ENCODE measurements at regions not wholly inside any gene's neighbourhood (a gene's known extent, or its start where the extent isn't known, plus 50 kb on each side); places are given as distances from the start of the nearest gene placed in this dataset.

DNA sequence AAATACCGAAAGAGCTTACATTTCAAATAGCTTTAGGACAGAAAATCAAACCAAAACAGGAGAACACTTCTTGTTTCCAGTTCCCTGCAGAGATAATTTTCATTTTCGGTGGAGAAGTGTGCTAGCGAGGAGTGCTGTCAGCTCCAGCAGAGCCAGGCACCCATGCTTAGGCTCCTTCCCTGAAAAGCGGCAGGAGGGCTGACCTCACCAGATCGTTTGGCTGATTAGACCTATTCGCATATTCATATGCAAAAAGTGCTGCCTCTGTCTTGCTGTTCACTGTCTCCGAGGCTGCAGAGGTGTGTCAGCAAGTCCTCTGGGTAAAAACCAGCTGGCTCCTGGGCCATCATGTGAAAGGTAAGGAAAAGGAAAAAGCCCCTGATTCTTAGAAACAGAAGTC lies 225.8 kb upstream of the COPS8 start:
- DNase-seq, result no peak

DNA sequence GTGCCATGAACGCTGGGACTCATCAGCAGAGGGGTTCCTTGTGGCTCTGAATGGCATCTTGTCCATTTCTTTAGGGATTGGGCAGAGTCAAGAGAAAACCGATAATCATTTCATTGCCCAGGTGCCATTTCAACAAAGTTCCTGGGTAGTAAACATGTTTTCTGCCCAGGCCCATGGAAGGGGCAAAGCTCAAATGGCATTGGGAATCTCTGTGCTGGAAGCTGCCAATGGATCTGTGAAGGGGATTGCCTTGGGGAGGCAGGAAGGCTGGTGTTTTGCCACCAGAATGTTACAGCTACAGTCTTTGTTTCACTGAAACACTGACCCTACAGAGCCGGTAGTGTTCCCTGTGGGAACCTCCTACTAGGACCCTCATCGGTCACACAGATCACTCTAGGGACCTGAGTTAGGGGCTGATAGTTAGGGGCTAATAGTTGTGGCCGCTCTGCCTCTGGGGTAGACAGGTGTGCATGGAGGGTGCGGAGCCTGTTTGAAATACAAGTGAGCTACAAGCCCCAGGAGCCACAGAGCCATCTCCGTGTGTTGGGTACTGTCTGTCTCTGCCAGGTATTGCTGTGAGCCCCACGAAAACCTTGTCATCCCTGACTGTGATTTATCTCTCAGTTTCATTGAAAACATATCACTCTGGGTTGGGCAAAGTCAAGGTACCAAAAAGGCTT lies 224.4 kb upstream of the COPS8 start:
- DNase-seq, result no peak

DNA sequence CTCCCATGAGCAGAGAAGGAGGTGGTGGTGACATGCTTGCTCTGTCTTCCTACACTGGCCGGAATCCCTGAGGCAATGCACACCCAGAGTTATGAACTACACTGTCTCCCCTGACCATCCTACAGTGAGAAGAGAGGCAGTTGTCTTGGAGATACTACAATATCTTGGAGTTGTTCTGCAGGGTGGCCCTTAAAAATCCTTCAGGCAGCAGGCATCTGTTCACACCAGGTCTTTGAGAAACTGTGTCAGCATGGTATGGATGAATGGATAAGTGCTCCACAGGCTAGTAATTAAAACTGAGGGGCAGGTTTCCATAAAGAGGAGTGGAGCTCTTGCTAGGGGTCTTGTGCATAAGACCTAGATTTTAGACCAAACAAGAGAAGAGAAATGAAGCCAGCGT lies 223.7 kb upstream of the COPS8 start:
- no peak for DNase-seq

DNA sequence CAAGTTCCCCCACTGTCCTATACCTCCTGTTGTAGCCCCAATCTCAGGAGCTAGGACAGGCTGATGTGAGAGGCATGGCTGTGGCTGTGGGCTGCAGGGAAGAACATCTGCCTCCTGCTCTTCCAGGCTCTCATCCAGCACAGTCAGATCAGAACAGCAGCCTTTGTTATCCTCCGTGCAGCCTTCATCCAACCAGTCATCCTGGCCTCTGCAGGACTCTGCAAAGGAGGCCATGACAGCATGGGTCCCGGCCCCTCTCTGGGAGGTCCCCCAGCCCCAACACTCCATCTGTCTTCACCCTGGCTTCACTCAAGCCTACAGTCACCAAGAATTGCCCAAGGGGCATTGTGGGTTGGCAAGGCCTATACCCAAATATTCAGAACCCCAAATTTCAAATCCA lies 223.2 kb upstream of the COPS8 start:
- no peak for DNase-seq

DNA sequence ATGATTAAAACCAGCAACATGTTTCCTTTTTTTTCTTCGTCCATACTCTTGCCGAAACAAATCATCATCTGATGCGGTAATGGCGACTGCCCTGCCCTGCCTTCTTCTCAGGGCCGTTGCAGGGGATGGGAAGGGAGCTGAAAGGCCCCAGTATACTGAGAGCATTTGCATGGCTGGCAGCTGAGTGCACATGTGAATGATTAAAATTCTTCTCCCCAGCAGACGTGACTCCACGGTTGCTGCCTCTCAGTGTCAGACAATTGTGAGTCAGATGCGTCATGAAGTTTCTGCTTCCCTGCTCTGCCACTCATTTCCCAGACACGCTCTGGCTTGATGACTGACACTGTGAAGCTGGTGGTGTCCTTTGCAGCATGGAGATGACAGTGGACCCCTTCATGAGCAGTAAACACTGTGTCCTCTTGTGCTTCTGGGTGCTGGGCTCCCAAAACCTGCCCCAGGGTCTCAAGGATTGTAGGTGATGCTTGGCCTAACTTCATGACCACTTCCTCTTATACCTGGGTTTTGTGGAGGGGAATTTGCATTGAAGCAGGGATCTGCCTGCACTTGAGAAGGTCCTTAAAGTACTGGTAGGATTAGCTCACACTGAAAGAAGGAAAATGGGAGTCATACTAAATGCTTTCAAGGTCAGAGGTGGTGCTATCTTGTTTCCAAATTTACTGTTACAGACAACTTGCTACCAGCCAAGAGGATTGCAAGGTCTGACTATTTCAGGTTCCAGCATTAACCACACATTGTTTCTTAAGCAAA lies 222.5 kb upstream of the COPS8 start:
- DNase-seq, result no peak

DNA sequence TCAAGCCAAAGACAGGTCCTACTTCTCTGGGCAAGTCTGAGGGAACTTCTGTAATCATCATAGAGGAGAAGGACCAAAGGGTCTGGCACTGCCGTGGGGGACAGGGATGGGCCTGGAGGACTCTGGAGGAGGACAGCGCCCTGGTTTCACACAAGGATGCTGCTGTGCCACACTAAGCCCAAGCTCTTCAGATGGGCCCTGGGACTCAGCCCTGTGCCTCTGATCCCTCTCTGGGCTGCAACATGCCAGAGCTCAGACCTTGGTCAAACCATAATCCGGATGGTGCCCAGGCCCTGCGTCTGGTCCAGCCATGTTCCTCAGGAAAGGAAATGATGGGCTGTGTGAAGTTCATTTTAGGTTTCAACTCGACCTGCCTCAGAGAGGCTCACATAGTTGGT lies 222.0 kb upstream of the COPS8 start:
- no peak for DNase-seq

DNA sequence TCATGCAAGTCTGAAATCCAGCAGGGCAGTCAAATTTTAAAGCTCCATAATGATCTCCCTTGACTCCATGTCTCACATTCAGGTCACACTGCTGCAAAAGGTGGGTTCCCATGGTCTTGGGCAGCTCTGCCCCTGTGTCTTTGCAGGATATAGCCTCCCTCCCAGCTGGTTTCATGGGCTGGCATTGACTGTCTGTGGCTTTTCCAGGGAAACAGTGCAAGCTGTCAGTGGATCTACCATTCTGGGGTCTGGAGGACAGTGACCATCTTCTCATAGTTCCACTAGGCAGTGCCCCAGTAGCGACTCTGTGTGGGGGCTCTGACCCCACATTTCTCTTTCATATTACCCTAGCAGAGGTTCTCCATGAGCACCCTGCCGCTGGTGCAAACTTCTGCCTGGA lies 220.6 kb upstream of the COPS8 start:
- no peak for DNase-seq

DNA sequence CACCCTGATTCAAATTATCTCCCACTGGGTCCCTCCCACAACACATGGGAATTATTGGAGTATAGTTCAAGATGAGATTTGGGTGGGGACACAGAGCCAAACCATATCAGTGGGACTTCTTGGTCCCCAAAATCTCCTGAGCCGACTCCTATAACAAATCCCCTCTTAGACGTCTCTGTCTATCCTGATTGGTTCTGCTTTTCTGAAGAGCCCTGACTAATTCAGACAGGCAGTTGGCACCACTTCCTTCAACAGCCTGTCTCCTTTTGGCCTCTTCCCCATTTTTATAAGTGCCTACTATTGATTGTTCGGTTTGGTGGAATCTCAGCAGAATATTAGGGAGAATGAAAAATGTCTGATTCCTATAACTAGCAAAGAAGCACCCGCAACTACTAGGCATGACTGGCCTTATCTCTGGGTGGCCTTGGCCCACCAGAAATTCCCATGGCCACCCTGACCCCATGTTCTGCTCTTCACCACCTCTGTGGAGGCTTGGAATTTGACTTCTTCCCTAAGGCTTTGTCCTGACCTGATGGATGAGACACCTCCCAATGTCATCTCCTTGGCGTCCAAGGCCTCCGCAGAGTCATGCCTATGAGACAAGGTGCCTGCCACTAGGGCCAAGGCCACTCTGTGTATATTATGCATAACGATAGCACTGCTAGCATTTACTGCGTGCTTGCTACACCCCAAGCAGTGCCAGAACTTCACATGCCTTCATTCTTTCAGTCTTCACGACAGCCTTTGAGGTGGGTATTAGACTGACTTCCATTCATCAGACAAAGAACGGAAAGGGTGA lies 218.9 kb upstream of the COPS8 start:
- no peak for DNase-seq

DNA sequence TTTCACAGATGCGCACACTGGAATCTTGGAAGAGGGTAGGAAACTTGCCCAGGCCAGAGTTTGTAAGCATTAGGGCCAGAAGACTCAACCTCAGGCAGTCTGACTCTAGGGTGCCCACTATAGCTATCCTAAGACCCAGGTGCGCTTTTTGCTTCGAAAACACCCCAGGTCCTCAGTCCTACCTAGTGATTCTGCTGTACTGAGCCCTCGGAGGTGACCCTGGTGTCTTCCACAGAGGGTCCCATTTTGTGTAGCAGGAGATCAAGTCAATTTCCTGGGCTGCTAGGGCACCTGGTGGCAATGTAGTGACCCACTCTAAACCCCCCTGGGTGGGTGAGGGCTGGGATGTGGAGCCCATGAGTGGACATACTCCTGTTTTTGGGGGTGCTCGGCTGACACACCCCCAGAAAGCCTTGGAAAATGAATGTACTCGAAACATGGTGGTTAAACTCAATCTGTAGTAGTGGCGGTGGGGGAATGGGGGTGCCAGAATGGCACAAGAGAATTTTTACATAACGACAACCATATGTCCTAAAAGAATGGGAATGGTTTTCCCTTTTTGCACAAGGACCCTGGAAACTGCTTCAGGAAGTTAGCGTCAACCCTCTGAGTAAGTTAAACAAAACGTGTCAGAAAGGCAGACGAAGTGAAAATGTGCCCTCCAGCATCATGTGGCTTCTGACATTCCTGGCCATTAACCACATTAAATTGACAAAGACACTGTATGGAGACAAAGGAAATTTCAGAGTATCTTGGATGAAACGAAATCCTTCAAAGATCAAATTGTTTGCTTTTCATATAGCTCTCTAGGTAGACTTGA lies 218.0 kb upstream of the COPS8 start:
- DNase-seq, result no peak

DNA sequence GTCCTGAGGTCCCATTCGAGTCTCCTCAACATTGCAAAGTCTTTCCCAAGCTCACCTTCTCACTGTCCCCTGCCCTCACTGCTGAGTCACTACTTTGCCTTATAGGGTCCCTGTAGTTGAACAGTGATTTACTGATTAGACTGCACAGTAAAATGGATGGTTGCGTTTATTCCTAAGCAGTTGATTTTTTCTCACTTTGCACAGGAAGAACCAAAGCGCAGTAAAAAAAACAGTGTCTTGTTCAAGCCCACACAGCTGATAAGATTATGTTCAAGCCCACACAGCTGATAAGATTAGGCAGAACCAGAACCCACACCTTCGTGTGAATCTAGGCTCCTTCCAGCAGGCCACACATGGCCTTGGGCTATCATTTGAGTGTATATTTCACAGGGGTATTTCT lies 215.3 kb upstream of the COPS8 start:
- DNase-seq, result no peak

DNA sequence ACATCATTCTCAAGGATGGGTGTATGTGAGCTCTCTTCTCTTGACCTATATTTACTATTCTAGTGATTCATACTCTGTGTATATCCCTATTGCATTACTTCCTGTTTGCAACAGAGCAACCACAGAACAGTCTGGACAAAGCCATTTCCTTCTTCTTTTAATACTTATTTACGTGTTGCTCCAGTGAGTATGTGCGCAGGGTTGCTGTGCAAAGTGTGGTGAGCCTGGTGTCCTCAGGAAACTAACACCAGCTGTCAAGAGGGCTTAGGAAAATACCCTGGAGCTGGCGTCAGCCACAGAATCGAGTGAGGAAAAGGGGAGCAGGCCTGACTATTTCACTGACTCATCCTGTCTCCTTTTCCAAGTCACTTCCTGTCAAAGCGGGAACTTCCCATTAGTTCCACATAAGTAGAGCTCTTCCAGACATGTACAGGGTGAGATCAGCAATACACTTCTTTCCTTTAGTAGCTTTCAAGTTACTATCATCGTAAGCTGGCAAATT lies 214.1 kb upstream of the COPS8 start:
- peak; percentile 83 for DNase-seq

DNA sequence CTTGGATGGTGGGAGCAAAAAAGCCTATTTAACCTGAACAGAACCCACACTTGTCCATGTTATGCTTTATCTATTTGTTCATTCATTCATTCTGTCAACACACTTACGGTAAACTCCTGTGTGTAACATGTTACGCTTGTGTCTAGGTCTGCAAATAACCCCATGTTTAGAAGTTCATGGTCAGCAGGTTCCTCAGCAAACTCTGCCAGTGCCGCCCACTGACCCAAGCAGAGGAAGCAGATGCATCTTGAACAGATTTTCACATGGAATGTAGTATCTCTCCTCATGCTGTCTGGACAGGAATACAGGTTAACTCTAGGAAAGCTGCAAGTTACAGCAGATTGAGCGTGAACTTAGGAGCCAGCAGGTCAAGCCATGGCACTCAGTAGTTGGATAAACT lies 213.7 kb upstream of the COPS8 start:
- DNase-seq, result no peak

DNA sequence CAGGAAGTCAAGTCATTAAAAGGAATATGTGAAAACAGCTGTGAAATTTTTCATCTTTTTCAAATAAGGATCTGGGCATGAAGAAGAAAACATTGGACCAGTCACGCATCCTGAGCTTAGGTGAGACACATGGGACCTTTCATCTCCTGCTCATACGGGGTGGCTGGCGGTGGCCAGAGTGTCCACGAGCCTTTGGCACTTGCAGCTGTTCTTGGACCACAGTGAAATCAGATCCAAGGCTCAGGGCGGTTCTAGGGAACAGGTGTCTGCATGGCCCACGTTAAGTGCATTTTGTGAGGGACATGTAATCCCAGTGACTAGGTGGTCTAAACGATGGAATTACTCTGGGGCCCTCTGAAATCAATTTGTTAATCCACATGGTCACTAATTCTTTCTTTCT lies 212.7 kb upstream of the COPS8 start:
- DNase-seq, result no peak

DNA sequence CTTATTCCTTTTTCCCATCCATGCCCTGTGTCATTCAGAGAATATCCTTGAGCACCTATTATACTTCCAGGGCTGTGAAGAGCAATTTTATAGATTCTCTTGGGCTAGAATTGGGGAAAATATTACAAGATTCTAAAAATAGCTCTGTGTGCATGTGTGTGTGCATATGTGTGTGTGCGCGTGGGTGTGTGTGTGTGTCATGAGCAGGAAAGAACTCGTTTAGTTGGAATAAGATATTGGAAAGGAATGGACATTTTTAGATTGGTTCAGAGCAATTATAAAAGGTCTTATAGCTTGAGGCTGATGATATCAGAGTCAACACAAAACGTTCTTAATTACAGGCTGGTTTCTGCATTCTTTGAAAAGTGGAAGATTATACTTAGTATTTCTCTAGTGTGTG lies 212.1 kb upstream of the COPS8 start:
- DNase-seq, result no peak

DNA sequence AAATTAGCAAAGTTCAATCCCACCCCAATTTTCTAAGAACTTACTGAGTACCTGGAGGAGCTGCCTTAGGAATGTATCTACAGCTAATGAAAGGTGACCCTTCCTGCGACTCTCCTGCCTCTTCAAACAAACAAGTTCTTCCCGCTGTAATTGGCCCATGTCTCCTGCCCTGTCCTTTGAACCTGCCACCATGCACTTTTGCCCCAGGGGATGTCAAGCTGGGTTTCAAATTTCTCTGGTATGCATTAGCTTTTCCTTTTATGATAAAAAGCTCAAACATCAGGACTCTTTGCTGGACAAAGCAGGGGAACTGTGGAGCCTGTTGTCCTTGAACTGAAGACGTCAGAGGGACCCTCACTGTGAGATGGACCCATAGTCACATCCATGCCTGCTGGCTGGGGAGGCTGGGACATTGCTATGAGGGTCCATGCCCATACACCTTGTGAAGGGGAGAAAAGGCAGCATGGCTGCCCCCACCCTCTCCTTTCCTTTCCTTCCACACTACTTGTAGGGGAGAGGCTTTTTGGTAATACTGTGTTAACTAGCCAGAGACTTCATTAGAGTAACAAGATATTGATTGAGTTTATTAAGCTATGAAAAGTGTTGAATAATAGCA lies 210.7 kb upstream of the COPS8 start:
- DNase-seq, result no peak

DNA sequence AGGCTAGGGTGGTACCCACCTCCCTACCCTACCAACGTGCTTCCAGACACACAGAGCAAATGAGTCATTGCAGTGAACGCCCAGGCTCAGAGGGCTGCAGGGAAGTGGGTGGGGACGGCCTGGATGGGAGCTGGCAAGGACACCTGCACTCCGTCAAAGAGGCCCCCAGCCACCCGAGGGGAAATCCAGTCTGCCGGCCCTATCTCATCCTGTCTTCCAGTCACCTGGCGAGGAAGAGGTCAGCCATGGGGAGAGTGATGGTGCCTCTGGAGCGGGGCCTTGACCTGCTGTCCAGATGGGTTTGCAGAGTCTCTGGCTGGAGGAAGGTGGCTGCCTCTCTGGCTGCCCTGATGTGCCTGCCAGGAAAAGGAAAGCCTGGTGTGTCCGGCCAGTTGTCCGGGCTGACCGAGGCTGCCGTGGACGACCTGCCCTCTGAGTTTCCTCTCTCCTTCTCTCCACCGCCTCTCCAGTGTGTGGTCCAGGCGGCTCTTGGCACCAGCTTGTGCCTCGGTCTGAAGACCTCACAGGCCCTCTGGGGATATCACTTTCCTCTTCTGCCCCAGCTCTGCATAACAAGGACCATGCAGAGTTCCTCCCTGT lies 209.7 kb upstream of the COPS8 start:
- no peak for DNase-seq

DNA sequence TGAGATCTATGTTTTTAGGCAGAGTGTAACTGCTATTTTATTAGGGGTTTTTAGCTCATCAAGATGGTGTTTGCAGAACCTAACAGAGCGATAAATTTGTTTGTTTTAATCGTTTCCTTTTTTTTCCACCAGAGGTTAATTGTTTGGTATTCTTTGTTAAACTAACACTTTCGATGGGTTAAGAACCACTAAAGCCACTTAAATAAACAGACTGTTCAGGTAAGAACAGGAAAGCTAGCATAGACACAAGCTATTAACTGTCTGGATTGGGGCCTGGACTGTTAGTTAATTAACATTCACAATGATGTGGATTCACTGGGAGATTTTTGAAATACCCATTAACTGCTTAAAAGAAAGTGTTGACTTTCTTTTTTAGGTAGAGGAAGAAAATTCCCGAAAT lies 209.0 kb upstream of the COPS8 start:
- DNase-seq, result no peak

DNA sequence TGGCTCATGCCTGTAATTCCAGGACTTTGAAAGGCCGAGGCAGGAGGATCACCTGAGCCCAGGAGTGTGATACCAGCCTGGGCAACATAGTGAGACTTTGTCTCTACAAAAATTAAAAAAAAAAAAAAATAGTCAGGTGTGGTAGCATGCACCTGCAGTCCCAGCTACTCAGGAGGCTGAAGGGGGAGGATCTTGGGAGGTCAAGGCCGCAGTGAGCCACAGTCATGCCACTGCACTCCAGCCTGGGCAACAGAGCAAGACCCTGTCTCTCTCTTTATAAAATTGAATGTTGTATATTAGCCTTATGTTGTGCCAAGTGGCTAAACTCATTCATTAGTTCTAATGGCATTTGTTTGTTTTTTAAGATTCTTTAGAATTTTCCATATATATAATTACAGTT lies 207.7 kb upstream of the COPS8 start:
- no peak for DNase-seq

DNA sequence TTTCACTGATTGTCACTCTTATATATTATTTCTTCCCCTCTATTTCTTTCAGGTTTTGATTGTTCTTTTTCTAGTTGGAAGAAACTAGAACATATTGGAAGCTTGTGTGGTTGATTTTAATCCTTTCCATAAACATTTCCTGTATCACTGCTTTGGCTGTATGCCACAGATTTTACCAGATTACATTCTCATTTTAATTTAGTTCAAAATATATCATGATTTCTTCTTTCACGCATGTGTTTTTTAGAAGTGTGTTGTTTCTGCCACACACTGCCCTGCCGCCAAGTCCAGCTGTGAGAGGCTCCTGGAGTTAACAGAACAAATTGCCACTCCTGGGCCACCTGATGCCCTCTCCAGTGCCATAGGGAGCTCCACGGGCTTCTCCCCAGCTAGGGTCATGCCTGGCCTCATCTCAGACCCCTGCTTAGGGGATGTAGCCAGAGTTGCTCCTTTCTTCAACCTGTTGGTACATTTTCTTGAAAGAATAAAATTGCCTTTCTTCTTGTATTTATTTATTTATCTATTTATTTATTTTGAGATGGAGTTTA lies 206.2 kb upstream of the COPS8 start:
- no peak for DNase-seq

DNA sequence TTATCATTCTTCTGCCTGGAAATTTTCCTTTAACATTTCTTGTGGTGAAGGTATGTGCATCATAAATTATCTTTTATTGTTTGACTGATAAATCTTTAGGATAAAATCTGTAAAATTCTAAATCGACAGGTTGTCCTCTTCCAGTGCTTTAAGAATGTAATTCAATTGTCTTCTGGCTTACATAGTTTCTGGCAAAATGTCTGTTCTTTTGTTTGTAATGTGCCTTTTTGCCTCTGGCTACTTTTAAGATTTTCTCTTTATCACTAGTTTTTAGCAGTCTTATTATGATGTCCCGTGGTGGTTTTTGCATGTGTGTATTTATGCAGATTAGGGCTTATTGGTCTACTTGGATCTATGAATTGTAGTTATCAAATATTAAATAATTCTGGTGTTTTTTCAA lies 203.6 kb upstream of the COPS8 start:
- no peak for DNase-seq

DNA sequence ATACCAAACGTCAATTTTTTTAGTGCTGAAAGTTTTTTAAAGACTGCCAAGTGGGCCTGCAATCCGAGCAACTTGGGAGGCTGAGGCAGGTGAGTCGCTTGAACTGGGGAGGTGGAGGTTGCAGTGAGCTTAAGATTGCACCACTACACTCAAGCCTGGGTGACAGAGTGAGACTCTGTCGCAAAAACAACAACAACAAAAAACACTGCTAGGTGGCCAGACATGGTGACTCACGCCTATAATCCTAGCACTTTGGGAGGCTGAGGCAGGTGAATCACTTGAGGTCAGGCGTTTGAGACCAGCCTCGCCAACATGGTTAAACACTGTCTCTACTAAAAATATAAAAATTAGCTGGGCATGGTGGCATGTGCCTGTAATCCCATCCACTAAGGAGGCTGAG lies 202.8 kb upstream of the COPS8 start:
- DNase-seq, result no peak

DNA sequence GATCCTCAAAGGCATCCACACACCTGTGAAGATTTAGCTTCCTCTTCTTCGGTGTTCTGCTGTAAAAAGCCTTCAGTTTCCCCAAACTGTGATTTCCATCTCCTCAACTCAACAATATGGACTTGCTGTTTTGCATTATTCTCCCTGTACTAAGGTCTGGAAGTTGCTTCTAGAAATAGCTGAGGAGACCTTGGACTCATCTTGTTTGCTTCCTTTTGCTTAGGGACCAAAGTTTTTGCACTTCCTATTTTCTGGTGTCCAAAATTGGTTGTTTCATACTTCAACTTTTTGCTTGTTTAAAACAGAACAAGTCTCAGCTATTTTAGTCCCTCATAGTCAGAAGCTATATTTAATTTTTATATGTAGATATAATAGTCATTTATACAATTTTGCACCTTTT lies 201.9 kb upstream of the COPS8 start:
- no peak for DNase-seq
